ENCODE measurements at regions not wholly inside any gene's neighbourhood (a gene's known extent, or its start where the extent isn't known, plus 50 kb on each side); places are given as distances from the start of the nearest gene placed in this dataset.
"Not testable (repeated sequence)": the region's sequence is repeated elsewhere in the genome, so short reads cannot be mapped to it uniquely, and the experiment has no call there.

- DNase-seq: no peak
These were observed 988.7 kb downstream of the HACE1 start for GRCh38 chr6:103870970-103871369.

GRCh38 chr6:103862297-103862696 is 997.4 kb downstream of the HACE1 start:
- DNase-seq: no peak

GRCh38 chr6:103858003-103858402 is 1001.7 kb downstream of the HACE1 start:
- DNase-seq: no peak

GRCh38 chr6:103855750-103856149 is 1004.0 kb downstream of the HACE1 start:
- no peak for DNase-seq

GRCh38 chr6:103854059-103854458 is 1005.7 kb downstream of the HACE1 start:
- DNase-seq: no peak

- DNase-seq: no peak
These were observed 1021.3 kb downstream of the HACE1 start for GRCh38 chr6:103838457-103838856.

GRCh38 chr6:103826209-103826608 is 1033.5 kb downstream of the HACE1 start:
- DNase-seq: no peak

GRCh38 chr6:103820148-103820547 is 1039.6 kb downstream of the HACE1 start:
- DNase-seq: no peak

GRCh38 chr6:103819509-103819908 is 1040.2 kb downstream of the HACE1 start:
- DNase-seq: no peak

- no peak for DNase-seq
These were observed 1046.7 kb downstream of the HACE1 start for GRCh38 chr6:103812970-103813369.

- DNase-seq: not testable (repeated sequence)
These were observed 1057.7 kb downstream of the HACE1 start for GRCh38 chr6:103801901-103802479.

GRCh38 chr6:103799971-103800670 is 1059.6 kb downstream of the HACE1 start:
- no peak for DNase-seq

GRCh38 chr6:103798166-103798565 is 1061.6 kb downstream of the HACE1 start:
- DNase-seq: no peak

GRCh38 chr6:103797738-103798137 is 1062.0 kb downstream of the HACE1 start:
- no peak for DNase-seq

- no peak for DNase-seq
These were observed 1068.3 kb downstream of the HACE1 start for GRCh38 chr6:103791458-103791857.

GRCh38 chr6:103784117-103784516 is 1075.6 kb downstream of the HACE1 start:
- no peak for DNase-seq

- DNase-seq: no peak
These were observed 1076.4 kb downstream of the HACE1 start for GRCh38 chr6:103783329-103783728.

GRCh38 chr6:103769431-103769830 is 1090.3 kb downstream of the HACE1 start:
- DNase-seq: no peak

- DNase-seq: no peak
These were observed 1109.1 kb downstream of the HACE1 start for GRCh38 chr6:103750603-103751002.

GRCh38 chr6:103734016-103734415 is 1125.7 kb downstream of the HACE1 start:
- DNase-seq: no peak

GRCh38 chr6:103729658-103730057 is 1130.1 kb downstream of the HACE1 start:
- DNase-seq: no peak

- no peak for DNase-seq
These were observed 1136.0 kb downstream of the HACE1 start for GRCh38 chr6:103723438-103724322.

- DNase-seq: no peak
These were observed 1137.0 kb downstream of the HACE1 start for GRCh38 chr6:103722683-103723082.

GRCh38 chr6:103721923-103722322 is 1137.8 kb downstream of the HACE1 start:
- no peak for DNase-seq

All from stimulated activated CD4-positive, alpha-beta T cell treated with anti-CD3 and anti-CD28 coated beads, Interleukin-4, amount 100 ng/mL, for 24 hours (primary cell).